ENCODE measurements at regions not wholly inside any gene's neighbourhood (a gene's known extent, or its start where the extent isn't known, plus 50 kb on each side); places are given as distances from the start of the nearest gene placed in this dataset.
"Not testable (repeated sequence)": the region's sequence is repeated elsewhere in the genome, so short reads cannot be mapped to it uniquely, and the experiment has no call there.

GRCh38 chr3:145022447-145022846, 1050.8 kb downstream of the DIPK2A start:
- Histone ChIP-seq H3K4me1 (ENCODE audit: control insufficient read depth, insufficient read depth, low read length) (no peaks in the 10 kb centered on the region), H3K9ac (ENCODE audit: low read length) (no peak overlapping the region), H3K4me3 (ENCODE audit: low read length) (no peak overlapping the region), H3K9me3 (ENCODE audit: control insufficient read depth, low read length) (no peaks in the 10 kb centered on the region), H3K36me3 (ENCODE audit: control insufficient read depth, insufficient read depth, low read length, severe bottlenecking) (no peaks in the 10 kb centered on the region), H3K27me3 (replicated peaks; ENCODE audit: control insufficient read depth, insufficient read depth, low read length) (no peaks in the 10 kb centered on the region)
- peak; percentile 11 for DNase-seq (ENCODE audit: low read depth)

- H3K4me1 ChIP-seq (ENCODE audit: control insufficient read depth, insufficient read depth, low read length): no peaks in the 10 kb centered on the region
- no peaks in the 10 kb centered on the region for H3K36me3 ChIP-seq (ENCODE audit: control insufficient read depth, insufficient read depth, low read length, severe bottlenecking)
- no peak for DNase-seq (ENCODE audit: low read depth)
- no peak overlapping the region for H3K4me3 ChIP-seq (ENCODE audit: low read length)
- H3K27me3 ChIP-seq (replicated peaks; ENCODE audit: control insufficient read depth, insufficient read depth, low read length): no peaks in the 10 kb centered on the region
- no peak overlapping the region for H3K9ac ChIP-seq (ENCODE audit: low read length)
- H3K9me3 ChIP-seq (ENCODE audit: control insufficient read depth, low read length): peaks cover 5% of the 10 kb centered on the region
Measured at GRCh38 chr3:145024700-145025099, 1053.1 kb downstream of the DIPK2A start.

GRCh38 chr3:145027186-145027585, 1055.6 kb downstream of the DIPK2A start:
- H3K36me3 ChIP-seq (ENCODE audit: control insufficient read depth, insufficient read depth, low read length, severe bottlenecking); H3K27me3 ChIP-seq (replicated peaks; ENCODE audit: control insufficient read depth, insufficient read depth, low read length); H3K9me3 ChIP-seq (ENCODE audit: control insufficient read depth, low read length); H3K4me1 ChIP-seq (ENCODE audit: control insufficient read depth, insufficient read depth, low read length); H3K4me3 ChIP-seq (ENCODE audit: low read length); H3K9ac ChIP-seq (ENCODE audit: low read length): not testable (repeated sequence)
- DNase-seq (ENCODE audit: low read depth): peak; percentile 50

GRCh38 chr3:145032791-145033190, 1061.2 kb downstream of the DIPK2A start:
- peaks cover 5% of the 10 kb centered on the region for H3K9me3 ChIP-seq (ENCODE audit: control insufficient read depth, low read length)
- H3K4me1 ChIP-seq (ENCODE audit: control insufficient read depth, insufficient read depth, low read length): no peaks in the 10 kb centered on the region
- no peak overlapping the region for H3K9ac ChIP-seq (ENCODE audit: low read length)
- H3K27me3 ChIP-seq (replicated peaks; ENCODE audit: control insufficient read depth, insufficient read depth, low read length): no peaks in the 10 kb centered on the region
- H3K4me3 ChIP-seq (ENCODE audit: low read length): no peak overlapping the region
- no peaks in the 10 kb centered on the region for H3K36me3 ChIP-seq (ENCODE audit: control insufficient read depth, insufficient read depth, low read length, severe bottlenecking)
- no peak for DNase-seq (ENCODE audit: low read depth)

- Histone ChIP-seq H3K4me3 (ENCODE audit: low read length) (no peak overlapping the region), H3K27me3 (replicated peaks; ENCODE audit: control insufficient read depth, insufficient read depth, low read length) (no peaks in the 10 kb centered on the region), H3K9me3 (ENCODE audit: control insufficient read depth, low read length) (no peaks in the 10 kb centered on the region)
Measured at GRCh38 chr3:145035682-145036081, 1064.1 kb downstream of the DIPK2A start.

GRCh38 chr3:145054055-145054454, 1082.4 kb downstream of the DIPK2A start:
- not testable (repeated sequence) for DNase-seq (ENCODE audit: low read depth); H3K36me3 ChIP-seq (ENCODE audit: control insufficient read depth, insufficient read depth, low read length, severe bottlenecking); H3K4me3 ChIP-seq (ENCODE audit: low read length); H3K9ac ChIP-seq (ENCODE audit: low read length); H3K27me3 ChIP-seq (replicated peaks; ENCODE audit: control insufficient read depth, insufficient read depth, low read length); H3K9me3 ChIP-seq (ENCODE audit: control insufficient read depth, low read length); H3K4me1 ChIP-seq (ENCODE audit: control insufficient read depth, insufficient read depth, low read length)

More at GRCh38 chr3:145035682-145036081, 1064.1 kb downstream of the DIPK2A start:
- Histone ChIP-seq H3K36me3 (ENCODE audit: control insufficient read depth, insufficient read depth, low read length, severe bottlenecking) (no peaks in the 10 kb centered on the region), H3K4me1 (ENCODE audit: control insufficient read depth, insufficient read depth, low read length) (no peaks in the 10 kb centered on the region), H3K9ac (ENCODE audit: low read length) (no peak overlapping the region)
- no peak for DNase-seq (ENCODE audit: low read depth)

GRCh38 chr3:145055375-145056076, 1083.9 kb downstream of the DIPK2A start:
- Histone ChIP-seq H3K4me3 (ENCODE audit: low read length) (no peak overlapping the region), H3K4me1 (ENCODE audit: control insufficient read depth, insufficient read depth, low read length) (no peaks in the 10 kb centered on the region), H3K36me3 (ENCODE audit: control insufficient read depth, insufficient read depth, low read length, severe bottlenecking) (no peaks in the 10 kb centered on the region), H3K27me3 (replicated peaks; ENCODE audit: control insufficient read depth, insufficient read depth, low read length) (no peaks in the 10 kb centered on the region), H3K9me3 (ENCODE audit: control insufficient read depth, low read length) (no peaks in the 10 kb centered on the region), H3K9ac (ENCODE audit: low read length) (no peak overlapping the region)
- no peak for DNase-seq (ENCODE audit: low read depth)

- H3K9ac ChIP-seq (ENCODE audit: low read length): no peak overlapping the region
- no peaks in the 10 kb centered on the region for H3K36me3 ChIP-seq (ENCODE audit: control insufficient read depth, insufficient read depth, low read length, severe bottlenecking)
- DNase-seq (ENCODE audit: low read depth): no peak
- peaks cover 10% of the 10 kb centered on the region for H3K9me3 ChIP-seq (ENCODE audit: control insufficient read depth, low read length)
- H3K4me1 ChIP-seq (ENCODE audit: control insufficient read depth, insufficient read depth, low read length): no peaks in the 10 kb centered on the region
- no peak overlapping the region for H3K4me3 ChIP-seq (ENCODE audit: low read length)
- H3K27me3 ChIP-seq (replicated peaks; ENCODE audit: control insufficient read depth, insufficient read depth, low read length): no peaks in the 10 kb centered on the region
Measured at GRCh38 chr3:145058483-145058882, 1086.9 kb downstream of the DIPK2A start.

GRCh38 chr3:145063616-145064015, 1092.0 kb downstream of the DIPK2A start:
- Histone ChIP-seq H3K27me3 (replicated peaks; ENCODE audit: control insufficient read depth, insufficient read depth, low read length) (no peaks in the 10 kb centered on the region), H3K4me1 (ENCODE audit: control insufficient read depth, insufficient read depth, low read length) (no peaks in the 10 kb centered on the region), H3K36me3 (ENCODE audit: control insufficient read depth, insufficient read depth, low read length, severe bottlenecking) (no peaks in the 10 kb centered on the region), H3K9ac (ENCODE audit: low read length) (no peak overlapping the region), H3K9me3 (ENCODE audit: control insufficient read depth, low read length) (peaks cover 10% of the 10 kb centered on the region), H3K4me3 (ENCODE audit: low read length) (no peak overlapping the region)
- no peak for DNase-seq (ENCODE audit: low read depth)

- Histone ChIP-seq H3K36me3 (ENCODE audit: control insufficient read depth, insufficient read depth, low read length, severe bottlenecking) (no peaks in the 10 kb centered on the region), H3K9me3 (ENCODE audit: control insufficient read depth, low read length) (peaks cover 5% of the 10 kb centered on the region), H3K4me1 (ENCODE audit: control insufficient read depth, insufficient read depth, low read length) (no peaks in the 10 kb centered on the region), H3K9ac (ENCODE audit: low read length) (no peak overlapping the region), H3K27me3 (replicated peaks; ENCODE audit: control insufficient read depth, insufficient read depth, low read length) (no peaks in the 10 kb centered on the region), H3K4me3 (ENCODE audit: low read length) (no peak overlapping the region)
- no peak for DNase-seq (ENCODE audit: low read depth)
Measured at GRCh38 chr3:145070795-145071194, 1090.2 kb downstream of the PLOD2 start.

GRCh38 chr3:145079436-145079835, 1081.5 kb downstream of the PLOD2 start:
- H3K9me3 ChIP-seq (ENCODE audit: control insufficient read depth, low read length): no peaks in the 10 kb centered on the region
- no peaks in the 10 kb centered on the region for H3K36me3 ChIP-seq (ENCODE audit: control insufficient read depth, insufficient read depth, low read length, severe bottlenecking)
- H3K9ac ChIP-seq (ENCODE audit: low read length): no peak overlapping the region
- no peaks in the 10 kb centered on the region for H3K4me1 ChIP-seq (ENCODE audit: control insufficient read depth, insufficient read depth, low read length)
- no peak for DNase-seq (ENCODE audit: low read depth)
- H3K27me3 ChIP-seq (replicated peaks; ENCODE audit: control insufficient read depth, insufficient read depth, low read length): no peaks in the 10 kb centered on the region
- no peak overlapping the region for H3K4me3 ChIP-seq (ENCODE audit: low read length)

- Histone ChIP-seq H3K36me3 (ENCODE audit: control insufficient read depth, insufficient read depth, low read length, severe bottlenecking) (no peaks in the 10 kb centered on the region), H3K9me3 (ENCODE audit: control insufficient read depth, low read length) (no peaks in the 10 kb centered on the region), H3K9ac (ENCODE audit: low read length) (no peak overlapping the region), H3K4me3 (ENCODE audit: low read length) (no peak overlapping the region), H3K27me3 (replicated peaks; ENCODE audit: control insufficient read depth, insufficient read depth, low read length) (no peaks in the 10 kb centered on the region), H3K4me1 (ENCODE audit: control insufficient read depth, insufficient read depth, low read length) (no peaks in the 10 kb centered on the region)
- DNase-seq (ENCODE audit: low read depth): no peak
Measured at GRCh38 chr3:145087038-145087437, 1073.9 kb downstream of the PLOD2 start.
